Lung (tissue), 11 donors: ENCODE measurements at regions not wholly inside any gene's neighbourhood (a gene's known extent, or its start where the extent isn't known, plus 50 kb on each side); places are given as distances from the start of the nearest gene placed in this dataset.

Experiments
- ATAC-seq: fragments of 200-7000 bp; cut with Tn5 transposase; one replicate; pipeline ENCODE4 v1.9.1; 2020; ENCODE audit warnings: moderate number of reproducible peaks; ENCODE audit not compliant: insufficient read depth, low FRiP score
- DNase-seq, 3 donors: peaks; one replicate each; pipeline ENCODE4 v3.0.0-alpha.2; 2013 to 2017
- H3K27ac ChIP-seq, 2 donors: one replicate each; pipeline ENCODE4 v1.5.1; 2013; ENCODE audit warnings: mild to moderate bottlenecking in 2 of 2, moderate library complexity in 2 of 2, control low read depth in 1 of 2, inconsistent platforms in 1 of 2, low read depth in 1 of 2, low read length in 1 of 2
- H3K27me3 ChIP-seq, 3 donors: one replicate each; pipeline ENCODE4 v1.5.1; 2013; ENCODE audit warnings: low read length in 2 of 3; ENCODE audit not compliant: control insufficient read depth in 3 of 3, insufficient read depth in 3 of 3
- H3K36me3 ChIP-seq, 4 donors: one replicate each; pipeline ENCODE4 v1.5.1; 2013; ENCODE audit warnings: low read length in 4 of 4, mild to moderate bottlenecking in 1 of 4, moderate library complexity in 1 of 4; ENCODE audit not compliant: control insufficient read depth in 4 of 4, insufficient read depth in 4 of 4
- H3K4me1 ChIP-seq, 5 donors: one replicate each; pipeline ENCODE4 v1.5.1; 2013; ENCODE audit warnings: low read length in 5 of 5, mild to moderate bottlenecking in 2 of 5, moderate library complexity in 1 of 5; ENCODE audit not compliant: control insufficient read depth in 5 of 5, insufficient read depth in 5 of 5
- H3K4me3 ChIP-seq: one replicate; pipeline ENCODE4 v1.5.1; 2013; ENCODE audit warnings: mild to moderate bottlenecking, control low read depth, moderate library complexity
- H3K9ac ChIP-seq, 2 donors: one replicate each; pipeline ENCODE4 v1.5.1; 2013; ENCODE audit warnings: low read length in 2 of 2, control low read depth in 1 of 2; ENCODE audit not compliant: insufficient read depth in 1 of 2
- H3K9me3 ChIP-seq, 4 donors: one replicate each; pipeline ENCODE4 v1.5.1; 2013; ENCODE audit warnings: low read length in 3 of 4, mild to moderate bottlenecking in 1 of 4, moderate library complexity in 1 of 4; ENCODE audit not compliant: control insufficient read depth in 4 of 4, insufficient read depth in 3 of 4
- WGBS, 2 donors: extraction: QIAGEN DNeasy Blood & Tissue Kit; methylation state at CpG; one replicate each; pipeline ENCODE4 v1.1.7; 2013; 5-methylcytosine and 5-hydroxymethylcytosine counted together
- TF ChIP-seq, protein P1 (sequence below): IDR thresholded peaks from 2 replicates; pipeline ENCODE4 v1.5.1; 2012; ENCODE audit warnings: mild to moderate bottlenecking; ENCODE audit errors: control extremely low read depth, extremely low read depth
- donor health status: control.
- donor health status: control.
- donor health status: Bipolar disorder and iron deficiency.
- donor health status: healthy.
- donor health status: DM: yes; HTN: yes; CAD: no.

GRCh38 chr20:48162621-48163020, 377.3 kb upstream of the SULF2 start:
- no peak overlapping the region for H3K9ac ChIP-seq
- no peaks in the 10 kb centered on the region for H3K9me3 ChIP-seq
- H3K4me3 ChIP-seq = no peak overlapping the region
- no peaks in the 10 kb centered on the region for H3K36me3 ChIP-seq
- no peaks in the 10 kb centered on the region for H3K4me1 ChIP-seq
- 90 to 92% methylated on average over 13 of the region's 13 CpGs for WGBS, 2 donors
- TF ChIP-seq, protein P1, sequence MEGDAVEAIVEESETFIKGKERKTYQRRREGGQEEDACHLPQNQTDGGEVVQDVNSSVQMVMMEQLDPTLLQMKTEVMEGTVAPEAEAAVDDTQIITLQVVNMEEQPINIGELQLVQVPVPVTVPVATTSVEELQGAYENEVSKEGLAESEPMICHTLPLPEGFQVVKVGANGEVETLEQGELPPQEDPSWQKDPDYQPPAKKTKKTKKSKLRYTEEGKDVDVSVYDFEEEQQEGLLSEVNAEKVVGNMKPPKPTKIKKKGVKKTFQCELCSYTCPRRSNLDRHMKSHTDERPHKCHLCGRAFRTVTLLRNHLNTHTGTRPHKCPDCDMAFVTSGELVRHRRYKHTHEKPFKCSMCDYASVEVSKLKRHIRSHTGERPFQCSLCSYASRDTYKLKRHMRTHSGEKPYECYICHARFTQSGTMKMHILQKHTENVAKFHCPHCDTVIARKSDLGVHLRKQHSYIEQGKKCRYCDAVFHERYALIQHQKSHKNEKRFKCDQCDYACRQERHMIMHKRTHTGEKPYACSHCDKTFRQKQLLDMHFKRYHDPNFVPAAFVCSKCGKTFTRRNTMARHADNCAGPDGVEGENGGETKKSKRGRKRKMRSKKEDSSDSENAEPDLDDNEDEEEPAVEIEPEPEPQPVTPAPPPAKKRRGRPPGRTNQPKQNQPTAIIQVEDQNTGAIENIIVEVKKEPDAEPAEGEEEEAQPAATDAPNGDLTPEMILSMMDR = no peak
- no peak overlapping the region for H3K27ac ChIP-seq
- peaks cover 0 to 17% (median 3%) of the 10 kb centered on the region in 3 donors for H3K27me3 ChIP-seq
- ATAC-seq (no peak), DNase-seq (no peak)

DNA sequence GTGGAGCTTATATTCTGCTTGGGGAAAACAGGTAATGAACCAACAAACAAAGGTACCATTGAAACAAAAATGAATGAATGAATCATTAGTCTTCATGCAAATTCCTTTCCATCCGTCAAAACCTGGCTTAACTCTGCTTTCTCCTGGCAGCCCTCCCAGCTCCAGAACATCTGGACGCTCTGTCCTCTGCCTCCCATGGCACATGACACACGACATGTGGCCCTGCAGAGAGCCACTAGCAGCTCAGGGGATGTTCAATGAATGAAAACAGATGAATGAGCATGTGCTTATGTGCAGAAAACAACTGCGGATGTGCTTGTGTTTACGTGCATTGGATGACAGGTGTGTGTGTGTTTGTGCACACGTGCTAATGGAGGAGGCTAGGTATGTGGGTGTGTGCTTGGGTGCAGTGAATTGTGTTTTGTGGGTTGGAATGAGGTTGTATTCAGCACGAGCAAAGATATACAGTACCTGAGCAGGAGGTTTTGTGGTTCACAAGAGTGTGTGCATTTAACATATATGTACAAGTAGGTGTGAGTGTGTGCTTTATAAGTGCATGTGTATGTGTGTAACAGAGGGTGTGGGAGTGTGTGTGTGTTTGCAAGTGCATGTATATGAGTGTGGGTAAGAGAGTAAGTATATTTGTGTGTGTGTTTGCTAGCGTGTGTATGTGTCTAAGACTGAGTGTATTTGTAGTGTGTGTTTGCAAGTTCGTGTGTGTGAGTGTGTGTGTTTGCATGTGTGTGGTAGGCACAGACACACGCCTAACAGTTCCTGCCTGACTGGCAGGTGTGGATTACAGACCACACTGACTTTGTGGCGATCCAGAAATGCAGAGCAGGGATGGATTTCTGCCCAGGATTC, 374.1 kb upstream of the SULF2 start:
- peaks cover 0 to 6% (median 0%) of the 10 kb centered on the region in 3 donors for H3K27me3 ChIP-seq
- no peaks in the 10 kb centered on the region for H3K4me1 ChIP-seq
- no peak for DNase-seq
- WGBS, 2 donors = 76 to 80% methylated on average over 11 of the region's 11 CpGs
- H3K4me3 ChIP-seq = no peak overlapping the region
- TF ChIP-seq, protein P1 = no peak
- no peak overlapping the region for H3K27ac ChIP-seq
- H3K36me3 ChIP-seq = no peaks in the 10 kb centered on the region
- H3K9me3 ChIP-seq = peaks cover 0 to 8% (median 2%) of the 10 kb centered on the region in 4 donors
- ATAC-seq = no peak
- H3K9ac ChIP-seq = no peak overlapping the region

DNA sequence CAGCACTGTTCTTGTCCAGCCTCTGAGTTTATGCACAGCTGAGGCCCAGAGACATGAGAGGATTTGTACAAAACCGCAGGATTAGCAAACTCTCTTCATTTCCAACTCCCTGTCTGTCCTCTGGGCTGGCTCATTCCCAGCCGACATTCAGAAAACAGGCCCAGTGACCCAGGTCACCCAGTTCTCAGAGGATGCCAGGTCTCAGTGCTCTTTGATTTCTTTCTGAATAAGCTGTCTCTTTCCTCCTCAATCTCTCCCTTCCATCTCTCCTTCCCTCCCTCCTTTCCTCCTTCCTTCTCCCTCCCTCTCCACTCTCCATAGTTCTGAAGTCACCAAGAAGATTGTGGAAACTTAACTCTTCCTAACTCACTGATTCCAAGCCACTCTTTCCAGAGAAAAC, 372.7 kb upstream of the SULF2 start:
- TF ChIP-seq, protein P1 = no peak
- 67 to 78% methylated on average over 2 of the region's 2 CpGs for WGBS, 2 donors
- Histone ChIP-seq H3K9ac (no peak overlapping the region), H3K27ac (no peak overlapping the region), H3K27me3 (no peaks in the 10 kb centered on the region), H3K9me3 (peaks cover 0 to 8% (median 2%) of the 10 kb centered on the region in 4 donors), H3K36me3 (no peaks in the 10 kb centered on the region), H3K4me1 (no peaks in the 10 kb centered on the region), H3K4me3 (no peak overlapping the region)
- no peak for ATAC-seq
- no peak for DNase-seq
